Natural killer cell (primary cell): ENCODE measurements at regions not wholly inside any gene's neighbourhood (a gene's known extent, or its start where the extent isn't known, plus 50 kb on each side); places are given as distances from the start of the nearest gene placed in this dataset.

Source experiments
- ATAC-seq, 3 donors: fragments of 150-1000 bp in 2 of 3; fragments of 200-7000 bp in 1 of 3; cut with Tn5 transposase; 1 replicate in 1 of 3; 2 replicates in 2 of 3; pipeline ENCODE4 v1.10.0; 2021; ENCODE audit warnings: mild to moderate bottlenecking in 2 of 3, moderate library complexity in 2 of 3
- DNase-seq, 2 donors: peaks; one replicate each; pipeline versions ENCODE4 v3.0.0 to v3.0.0-alpha.2; 2013 to 2021; ENCODE audit warnings: mixed read lengths in 1 of 2
- H3K27ac ChIP-seq: one replicate; pipeline ENCODE4 v1.5.1; 2013; ENCODE audit warnings: mild to moderate bottlenecking, low read length
- H3K27me3 ChIP-seq: one replicate; pipeline ENCODE4 v1.6.1; 2013; ENCODE audit warnings: low read length; ENCODE audit not compliant: control insufficient read depth, insufficient read depth
- H3K36me3 ChIP-seq: one replicate; pipeline ENCODE4 v1.6.1; 2013; ENCODE audit warnings: low read length; ENCODE audit not compliant: control insufficient read depth, insufficient read depth
- H3K4me1 ChIP-seq: one replicate; pipeline ENCODE4 v1.6.1; 2013; ENCODE audit warnings: low read length; ENCODE audit not compliant: control insufficient read depth, insufficient read depth
- H3K4me3 ChIP-seq: one replicate; pipeline ENCODE4 v1.5.1; 2013; ENCODE audit warnings: low read length
- H3K9me3 ChIP-seq: one replicate; pipeline ENCODE4 v1.6.1; 2013; ENCODE audit warnings: low read length; ENCODE audit not compliant: control insufficient read depth, insufficient read depth
- H3K27ac Mint-ChIP-seq, 2 donors: one replicate each; pipeline ENCODE4 v1.8.0; 2022; ENCODE audit warnings: mild to moderate bottlenecking in 2 of 2, mixed read lengths in 2 of 2, moderate library complexity in 1 of 2
- H3K27me3 Mint-ChIP-seq, 2 donors: one replicate each; pipeline ENCODE4 v1.8.0; 2022; ENCODE audit warnings: low read depth in 2 of 2, mixed read lengths in 2 of 2
- H3K36me3 Mint-ChIP-seq: one replicate; pipeline ENCODE4 v1.8.0; 2022; ENCODE audit warnings: mixed read lengths
- H3K4me1 Mint-ChIP-seq, 2 donors: one replicate each; pipeline ENCODE4 v1.8.0; 2022; ENCODE audit warnings: mixed read lengths in 2 of 2
- H3K4me3 Mint-ChIP-seq: one replicate; pipeline ENCODE4 v1.8.0; 2022; ENCODE audit warnings: mild to moderate bottlenecking, moderate library complexity, mixed read lengths
- H3K9me3 Mint-ChIP-seq, 2 donors: one replicate each; pipeline ENCODE4 v1.8.0; 2022; ENCODE audit warnings: mixed read lengths in 2 of 2
- CTCF ChIP-seq: fragments of 200-600 bp; IDR thresholded peaks from one replicate; pipeline ENCODE4 v1.8.0; 2022; ENCODE audit warnings: antibody characterized with exemption
- WGBS: methylation state at CpG from one replicate; pipeline ENCODE4 v1.1.7; 2013; ENCODE audit warnings: missing lambda C conversion rate; ENCODE audit not compliant: insufficient coverage; 5-methylcytosine and 5-hydroxymethylcytosine counted together
- intact Hi-C: fragments of 100-400 bp; cut with micrococcal nuclease; formaldehyde crosslinking; loops from one replicate; pipeline ENCODE4 v1.14.2; 2022

GRCh38 chr21:38574895-38575575 lies 76.8 kb upstream of the ERG start:
- TF ChIP-seq CTCF, result no peak
- intact Hi-C loops, result no loop called here
- DNase-seq, result no peak

GRCh38 chr21:38577887-38578286 lies 79.6 kb upstream of the ERG start:
- Mint-ChIP-seq H3K9me3 (no peaks in the 10 kb centered on the region), H3K27me3 (no peaks in the 10 kb centered on the region), H3K4me3 (no peak overlapping the region), H3K4me1 (no peaks in the 10 kb centered on the region), H3K27ac (no peak overlapping the region), H3K36me3 (no peaks in the 10 kb centered on the region)
- H3K27ac ChIP-seq, result no peak overlapping the region
- ATAC-seq (no peak), DNase-seq (no peak)
- WGBS, result 87% methylated on average over 5 of the region's 5 CpGs
- TF ChIP-seq CTCF, result no peak
- intact Hi-C loops, result no loop called here
- no peaks in the 10 kb centered on the region for H3K27me3 ChIP-seq
- no peaks in the 10 kb centered on the region for H3K36me3 ChIP-seq
- no peak overlapping the region for H3K4me3 ChIP-seq
- no peaks in the 10 kb centered on the region for H3K9me3 ChIP-seq
- no peaks in the 10 kb centered on the region for H3K4me1 ChIP-seq

More at GRCh38 chr21:38574895-38575575, 76.8 kb upstream of the ERG start:
- H3K27me3 ChIP-seq, result no peaks in the 10 kb centered on the region
- no peak for ATAC-seq
- no peaks in the 10 kb centered on the region for H3K4me1 Mint-ChIP-seq
- no peak overlapping the region for H3K27ac Mint-ChIP-seq
- H3K9me3 ChIP-seq, result no peaks in the 10 kb centered on the region
- H3K27me3 Mint-ChIP-seq, result no peaks in the 10 kb centered on the region
- H3K9me3 Mint-ChIP-seq, result no peaks in the 10 kb centered on the region
- no peaks in the 10 kb centered on the region for H3K36me3 ChIP-seq
- no peaks in the 10 kb centered on the region for H3K4me1 ChIP-seq
- 93% methylated on average over 6 of the region's 9 CpGs for WGBS
- no peak overlapping the region for H3K27ac ChIP-seq
- H3K4me3 ChIP-seq, result no peak overlapping the region
- H3K36me3 Mint-ChIP-seq, result no peaks in the 10 kb centered on the region
- H3K4me3 Mint-ChIP-seq, result no peak overlapping the region

GRCh38 chr21:38590449-38591217 lies 92.4 kb upstream of the ERG start:
- H3K4me3 Mint-ChIP-seq, result no peak overlapping the region
- no peaks in the 10 kb centered on the region for H3K4me1 Mint-ChIP-seq
- Histone ChIP-seq H3K9me3 (no peaks in the 10 kb centered on the region), H3K27ac (no peak overlapping the region), H3K4me3 (no peak overlapping the region), H3K27me3 (no peaks in the 10 kb centered on the region), H3K36me3 (no peaks in the 10 kb centered on the region), H3K4me1 (no peaks in the 10 kb centered on the region)
- ATAC-seq (no peak), DNase-seq (no peak)
- no peak overlapping the region for H3K27ac Mint-ChIP-seq
- H3K9me3 Mint-ChIP-seq, result peaks cover 0 to 2% of the 10 kb centered on the region in 2 donors
- peaks cover 23 to 24% of the 10 kb centered on the region in 2 donors for H3K27me3 Mint-ChIP-seq
- WGBS, result 98% methylated on average over 2 of the region's 2 CpGs
- no peaks in the 10 kb centered on the region for H3K36me3 Mint-ChIP-seq
- TF ChIP-seq CTCF, result no peak
- intact Hi-C loops, result no loop called here
